Esophagus squamous epithelium (tissue), 5 donors: ENCODE measurements at regions not wholly inside any gene's neighbourhood (a gene's known extent, or its start where the extent isn't known, plus 50 kb on each side); places are given as distances from the start of the nearest gene placed in this dataset.
A peak's percentile ranks its signal among the peaks of the same experiment; 100 is the strongest.

Experiments used
- DNase-seq: peaks from one replicate; lab custom pipeline; 2025; lab: John Stamatoyannopoulos, UW
- H3K27ac ChIP-seq, 4 donors: fragments of 200-600 bp; sonication (generic); one replicate each; pipeline ENCODE4 v1.5.1; 2016 to 2019; ENCODE audit warnings: mild to moderate bottlenecking in 1 of 4
- H3K27me3 ChIP-seq, 4 donors: fragments of 200-600 bp; sonication (generic); 1 replicate in 3 of 4; 2 replicates in 1 of 4; pipeline versions ENCODE4 v1.5.1 to v1.6.0; 2017 to 2021; ENCODE audit warnings: antibody characterized with exemption in 1 of 4
- H3K36me3 ChIP-seq, 3 donors: fragments of 200-600 bp; sonication (generic); one replicate each; pipeline ENCODE4 v1.5.1; 2016 to 2019
- H3K4me1 ChIP-seq, 3 donors: fragments of 200-600 bp; sonication (generic); one replicate each; pipeline ENCODE4 v1.5.1; 2017 to 2019
- H3K4me3 ChIP-seq, 4 donors: fragments of 200-600 bp; sonication (generic); 1 replicate in 3 of 4; 2 replicates in 1 of 4; pipeline ENCODE4 v1.5.1; 2016 to 2019; ENCODE audit warnings: mild to moderate bottlenecking in 2 of 4, moderate library complexity in 1 of 4
- H3K9me3 ChIP-seq, 3 donors: fragments of 200-600 bp; sonication (generic); one replicate each; pipeline ENCODE4 v1.5.1; 2016 to 2019
- POLR2A ChIP-seq, 4 donors: fragments of 450-650 bp; IDR thresholded peaks; one replicate each; pipeline ENCODE4 v1.6.1; 2017; ENCODE audit warnings: antibody characterized with exemption in 4 of 4, mild to moderate bottlenecking in 4 of 4, moderate library complexity in 3 of 4
- WGBS, 2 donors: methylation state at CpG; one replicate each; pipeline ENCODE4 v1.1.5; 2018; 5-methylcytosine and 5-hydroxymethylcytosine counted together
- intact Hi-C: fragments of 100-400 bp; cut with DNase I; formaldehyde crosslinking; loops from one replicate; pipeline ENCODE4 v1.15.0; 2022
- TF ChIP-seq, protein P1 (sequence below), 6 experiments: fragments of 450-650 bp in 4 of 6; fragments of 200-600 bp in 2 of 6; sonication (generic) in 2 of 6; IDR thresholded peaks; one replicate each; pipeline ENCODE4 v1.5.1; 2016 to 2019; ENCODE audit warnings: antibody characterized with exemption in 6 of 6, mild to moderate bottlenecking in 4 of 6, moderate library complexity in 4 of 6
- donor health status: DM: yes; HTN: yes; CAD: no.

DNA sequence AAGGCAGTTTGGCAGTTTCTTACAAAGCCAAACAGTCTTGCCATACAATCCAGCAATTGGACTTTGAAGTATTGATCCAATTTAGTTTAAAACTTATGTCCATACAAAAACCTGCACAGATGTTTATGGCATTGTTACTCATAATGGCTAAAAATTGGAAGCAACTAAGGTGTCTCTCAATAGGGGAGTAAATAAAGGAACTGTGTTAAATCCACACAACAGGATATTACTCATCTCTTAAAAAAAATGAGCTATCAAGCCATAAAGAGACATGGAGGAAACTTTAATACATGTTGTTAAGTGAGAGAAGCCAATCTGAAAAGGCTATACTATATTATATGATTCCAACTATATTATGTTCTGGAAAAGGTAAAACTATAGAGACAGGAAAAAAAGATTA lies 313.6 kb upstream of the CD180 start:
- no peaks in the 10 kb centered on the region for H3K27me3 ChIP-seq
- no peak overlapping the region for H3K4me3 ChIP-seq
- no peaks in the 10 kb centered on the region for H3K36me3 ChIP-seq
- TF ChIP-seq, protein P1, sequence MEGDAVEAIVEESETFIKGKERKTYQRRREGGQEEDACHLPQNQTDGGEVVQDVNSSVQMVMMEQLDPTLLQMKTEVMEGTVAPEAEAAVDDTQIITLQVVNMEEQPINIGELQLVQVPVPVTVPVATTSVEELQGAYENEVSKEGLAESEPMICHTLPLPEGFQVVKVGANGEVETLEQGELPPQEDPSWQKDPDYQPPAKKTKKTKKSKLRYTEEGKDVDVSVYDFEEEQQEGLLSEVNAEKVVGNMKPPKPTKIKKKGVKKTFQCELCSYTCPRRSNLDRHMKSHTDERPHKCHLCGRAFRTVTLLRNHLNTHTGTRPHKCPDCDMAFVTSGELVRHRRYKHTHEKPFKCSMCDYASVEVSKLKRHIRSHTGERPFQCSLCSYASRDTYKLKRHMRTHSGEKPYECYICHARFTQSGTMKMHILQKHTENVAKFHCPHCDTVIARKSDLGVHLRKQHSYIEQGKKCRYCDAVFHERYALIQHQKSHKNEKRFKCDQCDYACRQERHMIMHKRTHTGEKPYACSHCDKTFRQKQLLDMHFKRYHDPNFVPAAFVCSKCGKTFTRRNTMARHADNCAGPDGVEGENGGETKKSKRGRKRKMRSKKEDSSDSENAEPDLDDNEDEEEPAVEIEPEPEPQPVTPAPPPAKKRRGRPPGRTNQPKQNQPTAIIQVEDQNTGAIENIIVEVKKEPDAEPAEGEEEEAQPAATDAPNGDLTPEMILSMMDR (IDR thresholded peaks at IDR 0.05) = no peak
- TF ChIP-seq POLR2A (IDR thresholded peaks at IDR 0.05) = no peak
- intact Hi-C loops = no loop called here
- H3K4me1 ChIP-seq = no peaks in the 10 kb centered on the region
- no peaks in the 10 kb centered on the region for H3K9me3 ChIP-seq
- DNase-seq = no peak
- no peak overlapping the region for H3K27ac ChIP-seq

DNA sequence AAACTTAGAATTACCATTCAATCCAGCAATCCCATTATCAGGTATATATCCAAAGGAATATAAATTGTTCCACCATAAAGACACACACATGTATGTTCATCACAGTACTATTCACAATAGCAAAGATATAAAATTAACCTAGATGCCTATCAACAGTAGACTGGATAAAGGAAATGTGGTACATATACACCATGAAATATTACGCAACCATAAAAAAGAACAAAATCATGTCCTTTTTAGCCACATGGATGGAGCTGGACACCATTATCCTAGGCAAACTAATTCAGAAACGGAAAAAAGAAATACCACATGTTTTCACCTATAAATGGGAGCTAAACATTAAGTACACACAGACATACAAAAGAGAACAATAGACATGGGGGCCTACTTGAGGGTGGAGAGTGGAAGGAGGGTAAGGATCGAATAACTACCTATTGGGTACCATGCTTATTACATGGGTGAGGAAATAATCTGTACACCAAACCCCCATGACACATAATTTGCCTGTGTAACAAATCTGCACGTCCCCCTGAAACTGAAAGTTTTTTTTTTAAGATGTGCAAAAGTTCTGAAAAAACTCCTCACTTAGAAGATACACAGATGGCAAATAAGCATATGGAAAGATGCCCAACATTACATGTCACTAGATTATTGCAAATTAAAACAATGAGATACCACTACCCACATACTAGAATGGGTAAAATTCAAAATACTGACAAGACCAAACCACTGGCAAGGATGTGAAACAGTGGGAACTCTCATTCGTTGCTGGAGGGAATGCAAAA lies 313.0 kb upstream of the CD180 start:
- Histone ChIP-seq H3K4me3 (no peak overlapping the region), H3K4me1 (no peaks in the 10 kb centered on the region), H3K9me3 (no peaks in the 10 kb centered on the region), H3K27ac (no peak overlapping the region), H3K36me3 (no peaks in the 10 kb centered on the region), H3K27me3 (no peaks in the 10 kb centered on the region)
- intact Hi-C loops = no loop called here
- 79 to 86% methylated on average over 5 of the region's 5 CpGs for WGBS, 2 donors
- no peak for TF ChIP-seq POLR2A (IDR thresholded peaks at IDR 0.05)
- TF ChIP-seq, protein P1 (IDR thresholded peaks at IDR 0.05) = no peak
- DNase-seq = no peak

DNA sequence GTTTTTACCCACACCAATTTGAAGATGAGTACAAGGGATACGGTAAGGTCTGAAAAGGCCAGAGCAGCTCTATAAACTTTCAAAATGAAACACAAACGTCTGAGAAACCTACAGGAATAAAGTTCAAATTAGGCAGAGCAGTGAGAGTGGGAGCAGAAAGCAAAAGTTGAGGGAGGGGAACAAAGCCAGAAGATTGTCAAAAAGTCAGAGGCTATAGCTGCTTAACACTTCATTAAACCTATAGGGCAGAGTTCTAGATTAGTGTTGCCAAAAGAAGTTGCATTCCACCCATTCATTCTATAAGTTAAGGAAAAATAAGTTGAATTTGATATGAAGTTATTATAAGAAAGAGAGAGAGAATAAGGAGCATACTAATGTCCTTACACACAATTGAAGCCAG lies 309.6 kb upstream of the CD180 start:
- no peak for DNase-seq
- H3K4me1 ChIP-seq = no peaks in the 10 kb centered on the region
- no peaks in the 10 kb centered on the region for H3K36me3 ChIP-seq
- 66 to 79% methylated on average over 2 of the region's 2 CpGs for WGBS, 2 donors
- no peaks in the 10 kb centered on the region for H3K9me3 ChIP-seq
- H3K27ac ChIP-seq = no peak overlapping the region
- intact Hi-C loops = no loop called here
- H3K27me3 ChIP-seq = no peaks in the 10 kb centered on the region
- TF ChIP-seq, protein P1 (IDR thresholded peaks at IDR 0.05) = no peak
- TF ChIP-seq POLR2A (IDR thresholded peaks at IDR 0.05) = no peak
- H3K4me3 ChIP-seq = no peak overlapping the region

DNA sequence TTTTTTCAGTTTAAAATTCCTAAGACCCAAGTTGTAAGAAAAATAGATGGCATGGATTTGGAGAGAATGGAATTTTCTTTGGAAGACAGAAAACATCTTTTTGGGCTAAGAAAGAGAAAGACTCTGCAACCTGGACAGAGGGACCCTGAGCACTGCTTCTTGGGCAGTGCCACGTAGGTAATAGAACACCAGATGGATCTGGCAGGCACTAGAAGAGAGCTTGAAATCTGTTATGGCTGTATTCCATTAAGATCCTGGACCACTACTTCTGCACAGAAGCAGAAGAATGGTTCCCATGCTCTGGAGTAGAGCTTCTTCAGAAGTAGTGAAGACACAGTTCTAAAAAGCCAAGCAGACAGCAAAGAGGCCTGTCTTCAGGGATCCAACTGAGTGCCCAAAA lies 306.4 kb upstream of the CD180 start:
- TF ChIP-seq POLR2A (IDR thresholded peaks at IDR 0.05) = no peak
- TF ChIP-seq, protein P1 (IDR thresholded peaks at IDR 0.05) = no peak
- no peak for DNase-seq
- intact Hi-C loops = no loop called here

DNA sequence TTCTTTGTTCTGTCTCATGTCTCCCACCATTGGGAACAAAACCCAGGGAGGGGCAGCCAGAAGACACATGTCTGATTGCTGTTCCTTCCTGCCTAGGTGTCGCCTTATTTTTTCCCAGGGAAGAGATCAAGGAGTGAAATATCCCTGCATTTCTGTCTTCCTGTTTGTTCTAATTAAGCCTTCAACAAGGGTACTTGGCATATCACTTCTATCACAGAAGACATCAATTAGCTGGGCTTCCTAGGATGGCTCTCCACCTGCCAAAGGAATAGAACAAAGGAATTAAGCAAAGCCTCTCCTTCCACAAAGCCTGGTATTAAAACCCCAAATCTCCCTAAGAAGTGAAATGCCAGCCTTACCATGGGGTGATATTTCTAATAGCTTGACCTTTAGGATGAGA lies 299.5 kb upstream of the CD180 start:
- no peak for DNase-seq
- intact Hi-C loops = no loop called here
- Histone ChIP-seq H3K27me3 (no peaks in the 10 kb centered on the region), H3K4me1 (peaks cover 0 to 29% (median 7%) of the 10 kb centered on the region in 3 donors), H3K4me3 (no peak overlapping the region), H3K27ac (peak overlapping the region in 1 of 4 donors; percentile 68), H3K9me3 (peaks cover 0 to 3% (median 0%) of the 10 kb centered on the region in 3 donors), H3K36me3 (no peaks in the 10 kb centered on the region)
- WGBS, 2 donors = 75 to 92% methylated on average over 1 of the region's 1 CpG
- no peak for TF ChIP-seq POLR2A (IDR thresholded peaks at IDR 0.05)
- TF ChIP-seq, protein P1 (IDR thresholded peaks at IDR 0.05) = no peak

More for the DNA sequence above, 306.4 kb upstream of the CD180 start:
- H3K4me1 ChIP-seq = no peaks in the 10 kb centered on the region
- H3K36me3 ChIP-seq = no peaks in the 10 kb centered on the region
- H3K27ac ChIP-seq = no peak overlapping the region
- WGBS, 2 donors = 100% methylated on average over 1 of the region's 1 CpG
- no peaks in the 10 kb centered on the region for H3K27me3 ChIP-seq
- peaks cover 0 to 3% (median 0%) of the 10 kb centered on the region in 3 donors for H3K9me3 ChIP-seq
- H3K4me3 ChIP-seq = no peak overlapping the region
